Mucosa of descending colon (tissue), 3 donors: ENCODE measurements at regions not wholly inside any gene's neighbourhood (a gene's known extent, or its start where the extent isn't known, plus 50 kb on each side); places are given as distances from the start of the nearest gene placed in this dataset.

Experiments used
- ATAC-seq: fragments of 200-7000 bp; cut with Tn5 transposase; one replicate; pipeline ENCODE4 v1.9.1; 2020; ENCODE audit warnings: mild to moderate bottlenecking, moderate library complexity
- DNase-seq, 3 donors: peaks; one replicate each; pipeline ENCODE4 v3.0.0-alpha.2; 2020
- H3K36me3 ChIP-seq: fragments of 200-600 bp; one replicate; pipeline ENCODE4 v1.8.0; 2021; ENCODE audit warnings: low read depth, mild to moderate bottlenecking
- H3K4me1 ChIP-seq: fragments of 200-600 bp; one replicate; pipeline ENCODE4 v1.8.0; 2021; ENCODE audit warnings: low read depth, mild to moderate bottlenecking
- H3K4me3 ChIP-seq: fragments of 200-600 bp; one replicate; pipeline ENCODE4 v1.8.0; 2021; ENCODE audit warnings: mild to moderate bottlenecking
- H3K9me3 ChIP-seq: fragments of 200-600 bp; one replicate; pipeline ENCODE4 v1.8.0; 2021; ENCODE audit warnings: mild to moderate bottlenecking
- intact Hi-C, 2 donors: fragments of 100-400 bp; cut with DNase I in 1 of 2; cut with micrococcal nuclease in 1 of 2; formaldehyde crosslinking; loops; one replicate each; pipeline versions ENCODE4 v1.11.0 to v1.11.1; 2022; cut with DNase I, micrococcal nuclease
- TF ChIP-seq, protein P1 (sequence below): fragments of 200-600 bp; IDR thresholded peaks from one replicate; pipeline ENCODE4 v1.8.0; 2022; ENCODE audit warnings: antibody characterized with exemption, mild to moderate bottlenecking
- donor health status: DM: no; HTN: no; CAD: no; lungs with moderate emphysema.
- donor health status: DM: no; HTN: no; CAD: no.
- donor health status: DM: no; HTN: yes; CAD: no.

DNA sequence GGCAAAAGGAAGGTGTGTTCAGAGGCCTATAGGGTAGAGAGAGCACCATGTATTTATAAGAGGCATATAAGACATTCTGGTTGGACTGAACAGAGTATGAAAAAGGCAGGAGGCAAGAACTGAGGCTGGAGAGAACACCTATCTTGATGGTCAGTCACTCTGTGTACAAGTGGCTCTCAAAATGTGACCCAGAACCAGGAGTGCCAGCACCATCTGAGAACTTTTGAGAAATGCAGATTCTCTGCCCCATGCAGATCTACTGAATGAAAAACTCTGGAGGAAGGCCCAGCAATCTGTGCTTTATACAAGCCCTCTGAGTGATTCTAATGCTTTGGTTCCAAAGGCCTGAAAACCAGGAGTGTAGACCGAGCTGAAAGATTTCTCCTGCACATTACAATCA is 324.0 kb upstream of the IL12A start:
- TF ChIP-seq, protein P1, sequence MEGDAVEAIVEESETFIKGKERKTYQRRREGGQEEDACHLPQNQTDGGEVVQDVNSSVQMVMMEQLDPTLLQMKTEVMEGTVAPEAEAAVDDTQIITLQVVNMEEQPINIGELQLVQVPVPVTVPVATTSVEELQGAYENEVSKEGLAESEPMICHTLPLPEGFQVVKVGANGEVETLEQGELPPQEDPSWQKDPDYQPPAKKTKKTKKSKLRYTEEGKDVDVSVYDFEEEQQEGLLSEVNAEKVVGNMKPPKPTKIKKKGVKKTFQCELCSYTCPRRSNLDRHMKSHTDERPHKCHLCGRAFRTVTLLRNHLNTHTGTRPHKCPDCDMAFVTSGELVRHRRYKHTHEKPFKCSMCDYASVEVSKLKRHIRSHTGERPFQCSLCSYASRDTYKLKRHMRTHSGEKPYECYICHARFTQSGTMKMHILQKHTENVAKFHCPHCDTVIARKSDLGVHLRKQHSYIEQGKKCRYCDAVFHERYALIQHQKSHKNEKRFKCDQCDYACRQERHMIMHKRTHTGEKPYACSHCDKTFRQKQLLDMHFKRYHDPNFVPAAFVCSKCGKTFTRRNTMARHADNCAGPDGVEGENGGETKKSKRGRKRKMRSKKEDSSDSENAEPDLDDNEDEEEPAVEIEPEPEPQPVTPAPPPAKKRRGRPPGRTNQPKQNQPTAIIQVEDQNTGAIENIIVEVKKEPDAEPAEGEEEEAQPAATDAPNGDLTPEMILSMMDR: no peak

DNA sequence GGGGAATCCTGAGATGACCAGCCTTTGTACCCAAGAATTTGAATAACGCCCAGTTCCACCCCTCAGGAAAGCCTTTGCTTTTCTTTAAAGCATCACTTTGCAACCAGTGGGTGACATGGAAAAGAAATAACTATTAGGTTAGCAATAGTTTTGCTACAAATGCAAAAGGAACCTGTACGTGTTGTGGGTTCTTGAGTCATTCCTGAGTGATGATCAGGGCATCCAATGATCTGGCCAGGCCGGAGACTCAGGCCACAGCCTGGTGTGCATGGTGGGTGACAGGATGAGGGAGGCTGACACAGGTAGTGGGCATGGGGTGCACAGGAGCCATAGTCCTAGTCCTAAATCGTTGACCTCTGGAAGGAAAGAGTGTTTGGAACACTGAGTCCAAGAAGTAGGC is 321.4 kb upstream of the IL12A start:
- DNase-seq: no peak
- TF ChIP-seq, protein P1: no peak

More for the DNA sequence above, 324.0 kb upstream of the IL12A start:
- H3K36me3 ChIP-seq: no peaks in the 10 kb centered on the region
- ATAC-seq (no peak), DNase-seq (no peak)
- no peak overlapping the region for H3K4me3 ChIP-seq
- intact Hi-C loops: no loop called here
- H3K4me1 ChIP-seq: no peaks in the 10 kb centered on the region
- H3K9me3 ChIP-seq: peaks cover 10% of the 10 kb centered on the region

DNA sequence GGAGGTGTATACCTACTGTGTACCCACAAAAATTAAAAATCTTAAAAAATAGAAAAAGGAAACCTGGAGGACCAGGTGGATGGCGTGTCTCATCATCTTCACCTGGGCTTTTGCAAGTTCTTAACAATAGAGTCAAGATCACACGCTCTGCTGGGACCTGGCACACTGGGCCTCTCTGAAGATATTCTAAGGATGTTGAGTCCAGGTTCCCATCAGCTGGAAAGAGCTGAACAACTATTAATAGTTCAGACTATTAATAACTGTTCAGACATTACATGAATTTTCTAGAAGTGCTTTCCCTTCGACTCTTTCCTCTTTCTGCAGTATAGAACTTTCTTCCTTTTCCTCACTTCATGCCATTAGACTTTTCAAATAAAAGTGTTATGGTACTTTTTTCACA is 320.2 kb upstream of the IL12A start:
- TF ChIP-seq, protein P1: no peak
- no peaks in the 10 kb centered on the region for H3K9me3 ChIP-seq
- no peaks in the 10 kb centered on the region for H3K4me1 ChIP-seq
- DNase-seq (no peak), ATAC-seq (no peak)
- no peak overlapping the region for H3K4me3 ChIP-seq
- H3K36me3 ChIP-seq: no peaks in the 10 kb centered on the region
- intact Hi-C loops: no loop called here

More for the DNA sequence above, 321.4 kb upstream of the IL12A start:
- no peak overlapping the region for H3K4me3 ChIP-seq
- intact Hi-C loops: no loop called here
- no peak for ATAC-seq
- H3K4me1 ChIP-seq: no peaks in the 10 kb centered on the region
- H3K9me3 ChIP-seq: peaks cover 6% of the 10 kb centered on the region
- H3K36me3 ChIP-seq: no peaks in the 10 kb centered on the region

DNA sequence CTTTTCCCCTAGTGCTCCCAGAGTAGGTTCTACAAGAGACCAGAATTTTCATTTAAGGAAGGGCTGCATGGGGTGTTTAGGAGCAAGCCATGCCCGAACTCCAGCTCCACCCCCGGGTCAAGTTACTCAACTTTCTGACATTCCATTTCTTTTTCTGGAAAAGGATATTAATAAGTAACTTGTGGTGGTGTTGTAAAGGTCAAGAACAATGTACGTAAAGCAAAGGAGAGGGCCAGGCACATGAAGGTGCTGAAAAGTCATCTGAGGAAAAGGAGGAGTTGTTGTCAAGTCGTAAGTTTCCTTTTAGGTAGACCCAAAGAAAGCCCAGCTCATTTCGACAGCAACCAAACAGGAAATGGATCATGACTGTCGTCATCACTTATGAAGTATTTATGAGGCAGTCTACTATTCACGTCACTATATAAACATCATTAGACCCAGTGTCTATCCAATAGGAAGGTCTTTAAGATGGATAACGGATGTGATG is 319.6 kb upstream of the IL12A start:
- intact Hi-C loops: no loop called here
- H3K36me3 ChIP-seq: no peaks in the 10 kb centered on the region
- no peaks in the 10 kb centered on the region for H3K4me1 ChIP-seq
- DNase-seq: no peak
- TF ChIP-seq, protein P1: no peak
- no peaks in the 10 kb centered on the region for H3K9me3 ChIP-seq
- no peak overlapping the region for H3K4me3 ChIP-seq
- ATAC-seq: peak; percentile 65

DNA sequence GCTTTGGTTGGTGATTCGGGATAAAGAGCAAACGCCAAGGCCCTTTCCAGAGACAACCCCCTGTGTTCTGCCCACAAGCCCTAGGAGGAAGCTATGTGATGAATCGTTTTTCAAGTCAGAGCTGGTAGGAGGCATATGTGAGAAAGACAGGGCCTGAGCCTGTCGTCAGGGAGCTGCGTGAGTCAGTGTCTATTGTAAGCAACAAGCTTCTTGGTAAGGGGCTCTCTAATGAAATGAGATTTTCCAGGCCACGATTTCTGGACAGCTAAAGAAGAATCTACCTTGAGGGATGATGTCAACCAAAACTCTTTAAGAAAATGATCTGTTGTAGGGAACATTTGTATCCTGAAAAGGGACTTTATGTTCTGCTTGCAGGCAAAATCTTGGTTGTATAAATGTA is 318.9 kb upstream of the IL12A start:
- TF ChIP-seq, protein P1: no peak
- intact Hi-C loops: no loop called here
- H3K9me3 ChIP-seq: no peaks in the 10 kb centered on the region
- no peaks in the 10 kb centered on the region for H3K36me3 ChIP-seq
- H3K4me3 ChIP-seq: no peak overlapping the region
- no peak for DNase-seq
- peak; percentile 48 for ATAC-seq
- no peaks in the 10 kb centered on the region for H3K4me1 ChIP-seq
